CD4-positive, CD25-positive, alpha-beta regulatory T cell (primary cell): ENCODE measurements at regions not wholly inside any gene's neighbourhood (a gene's known extent, or its start where the extent isn't known, plus 50 kb on each side); places are given as distances from the start of the nearest gene placed in this dataset.

Experiments
- ATAC-seq, 2 donors: fragments of 150-1000 bp; cut with Tn5 transposase; one replicate each; pipeline ENCODE4 v1.10.0; 2021; ENCODE audit warnings: low read depth in 2 of 2, moderate number of reproducible peaks in 2 of 2, moderate library complexity in 1 of 2
- DNase-seq, 3 donors: peaks; one replicate each; pipeline versions ENCODE4 v3.0.0 to v3.0.0-alpha.2; 2012 to 2022; ENCODE audit warnings: mixed read lengths in 1 of 3
- H3K27ac ChIP-seq: one replicate; pipeline ENCODE4 v1.7.0; 2013; ENCODE audit warnings: mild to moderate bottlenecking, low read length; ENCODE audit not compliant: insufficient read depth, poor library complexity, severe bottlenecking
- H3K27me3 ChIP-seq: one replicate; pipeline ENCODE4 v1.7.0; 2013; ENCODE audit warnings: low read length; ENCODE audit not compliant: control insufficient read depth, insufficient read depth
- H3K36me3 ChIP-seq: one replicate; pipeline ENCODE4 v1.7.0; 2013; ENCODE audit warnings: mild to moderate bottlenecking, low read length, moderate library complexity; ENCODE audit not compliant: control insufficient read depth, insufficient read depth
- H3K4me1 ChIP-seq: 2 replicates; pipeline ENCODE4 v1.7.0; 2013; ENCODE audit warnings: mild to moderate bottlenecking, low read length; ENCODE audit not compliant: insufficient read depth, control insufficient read depth, poor library complexity, severe bottlenecking
- H3K4me3 ChIP-seq: one replicate; pipeline ENCODE4 v1.7.0; 2013; ENCODE audit warnings: low read depth, mild to moderate bottlenecking, low read length, moderate library complexity
- H3K9me3 ChIP-seq, 2 experiments: 1 replicate in 1 of 2; 2 replicates in 1 of 2; pipeline ENCODE4 v1.7.0; 2013; ENCODE audit warnings: low read length in 2 of 2, mild to moderate bottlenecking in 1 of 2, moderate library complexity in 1 of 2; ENCODE audit not compliant: control insufficient read depth in 2 of 2
- H3K27ac Mint-ChIP-seq, 3 donors: one replicate each; pipeline ENCODE4 v1.8.0; 2020 to 2022; ENCODE audit warnings: mild to moderate bottlenecking in 3 of 3, mixed read lengths in 3 of 3, moderate library complexity in 2 of 3
- H3K27me3 Mint-ChIP-seq: one replicate; pipeline ENCODE4 v1.8.0; 2022; ENCODE audit warnings: mild to moderate bottlenecking, mixed read lengths
- H3K36me3 Mint-ChIP-seq: one replicate; pipeline ENCODE4 v1.8.0; 2020; ENCODE audit warnings: mixed read lengths
- H3K4me1 Mint-ChIP-seq, 4 donors: one replicate each; pipeline ENCODE4 v1.8.0; 2020 to 2022; ENCODE audit warnings: mixed read lengths in 4 of 4, mild to moderate bottlenecking in 1 of 4
- H3K4me3 Mint-ChIP-seq, 4 donors: one replicate each; pipeline ENCODE4 v1.8.0; 2020 to 2022; ENCODE audit warnings: mild to moderate bottlenecking in 4 of 4, mixed read lengths in 4 of 4, moderate library complexity in 3 of 4
- H3K9me3 Mint-ChIP-seq, 7 donors: one replicate each; pipeline ENCODE4 v1.8.0; 2020 to 2022; ENCODE audit warnings: mixed read lengths in 7 of 7, mild to moderate bottlenecking in 3 of 7, moderate library complexity in 2 of 7

GRCh38 chr12:82529101-82529500 is 157.6 kb upstream of the TMTC2 start:
- no peaks in the 10 kb centered on the region for H3K9me3 ChIP-seq
- Mint-ChIP-seq H3K27ac (no peak overlapping the region), H3K4me1 (no peaks in the 10 kb centered on the region), H3K27me3 (no peaks in the 10 kb centered on the region), H3K36me3 (no peaks in the 10 kb centered on the region), H3K9me3 (peaks cover 0 to 2% (median 0%) of the 10 kb centered on the region in 7 donors), H3K4me3 (no peak overlapping the region)
- no peak overlapping the region for H3K27ac ChIP-seq
- DNase-seq = no peak
- H3K36me3 ChIP-seq = no peaks in the 10 kb centered on the region
- no peaks in the 10 kb centered on the region for H3K27me3 ChIP-seq
- no peak for ATAC-seq
- H3K4me1 ChIP-seq = no peaks in the 10 kb centered on the region
- H3K4me3 ChIP-seq = no peak overlapping the region

- no peak for ATAC-seq
- Mint-ChIP-seq H3K27me3 (no peaks in the 10 kb centered on the region), H3K36me3 (no peaks in the 10 kb centered on the region), H3K9me3 (peaks cover 0 to 2% (median 0%) of the 10 kb centered on the region in 7 donors), H3K4me1 (no peaks in the 10 kb centered on the region), H3K27ac (no peak overlapping the region), H3K4me3 (no peak overlapping the region)
- Histone ChIP-seq H3K36me3 (no peaks in the 10 kb centered on the region), H3K4me1 (no peaks in the 10 kb centered on the region), H3K27ac (no peak overlapping the region), H3K4me3 (no peak overlapping the region), H3K27me3 (no peaks in the 10 kb centered on the region), H3K9me3 (no peaks in the 10 kb centered on the region)
- no peak for DNase-seq
Measured at GRCh38 chr12:82529954-82530353, 156.8 kb upstream of the TMTC2 start.

- Mint-ChIP-seq H3K36me3 (no peaks in the 10 kb centered on the region), H3K4me3 (no peak overlapping the region)
Measured at GRCh38 chr12:82530394-82530793, 156.3 kb upstream of the TMTC2 start.

GRCh38 chr12:82533341-82533740 is 153.4 kb upstream of the TMTC2 start:
- no peaks in the 10 kb centered on the region for H3K36me3 Mint-ChIP-seq
- ATAC-seq = no peak
- Histone ChIP-seq H3K4me3 (no peak overlapping the region), H3K9me3 (no peaks in the 10 kb centered on the region), H3K36me3 (no peaks in the 10 kb centered on the region), H3K4me1 (no peaks in the 10 kb centered on the region), H3K27me3 (no peaks in the 10 kb centered on the region), H3K27ac (no peak overlapping the region)
- H3K4me1 Mint-ChIP-seq = no peaks in the 10 kb centered on the region
- no peak overlapping the region for H3K27ac Mint-ChIP-seq
- no peak overlapping the region for H3K4me3 Mint-ChIP-seq
- H3K9me3 Mint-ChIP-seq = peaks cover 0 to 5% (median 0%) of the 10 kb centered on the region in 7 donors
- DNase-seq = no peak
- no peaks in the 10 kb centered on the region for H3K27me3 Mint-ChIP-seq

More at GRCh38 chr12:82530394-82530793, 156.3 kb upstream of the TMTC2 start:
- no peaks in the 10 kb centered on the region for H3K4me1 Mint-ChIP-seq
- Histone ChIP-seq H3K4me1 (no peaks in the 10 kb centered on the region), H3K4me3 (no peak overlapping the region), H3K27ac (no peak overlapping the region), H3K9me3 (no peaks in the 10 kb centered on the region), H3K36me3 (no peaks in the 10 kb centered on the region), H3K27me3 (no peaks in the 10 kb centered on the region)
- H3K9me3 Mint-ChIP-seq = peaks cover 0 to 2% (median 0%) of the 10 kb centered on the region in 7 donors
- H3K27ac Mint-ChIP-seq = no peak overlapping the region
- DNase-seq = no peak
- no peak for ATAC-seq
- no peaks in the 10 kb centered on the region for H3K27me3 Mint-ChIP-seq

GRCh38 chr12:82537436-82537835 is 149.3 kb upstream of the TMTC2 start:
- Histone ChIP-seq H3K27me3 (no peaks in the 10 kb centered on the region), H3K36me3 (no peaks in the 10 kb centered on the region), H3K9me3 (no peaks in the 10 kb centered on the region), H3K4me1 (no peaks in the 10 kb centered on the region), H3K4me3 (no peak overlapping the region), H3K27ac (no peak overlapping the region)
- peaks cover 2 to 13% (median 5%) of the 10 kb centered on the region in 7 donors for H3K9me3 Mint-ChIP-seq
- H3K27ac Mint-ChIP-seq = no peak overlapping the region
- no peak for DNase-seq
- ATAC-seq = no peak
- no peaks in the 10 kb centered on the region for H3K4me1 Mint-ChIP-seq
- H3K4me3 Mint-ChIP-seq = no peak overlapping the region
- no peaks in the 10 kb centered on the region for H3K27me3 Mint-ChIP-seq
- H3K36me3 Mint-ChIP-seq = no peaks in the 10 kb centered on the region

GRCh38 chr12:82554529-82554928 is 132.2 kb upstream of the TMTC2 start:
- Mint-ChIP-seq H3K9me3 (peaks cover 0 to 23% (median 6%) of the 10 kb centered on the region in 7 donors), H3K27ac (no peak overlapping the region), H3K4me3 (no peak overlapping the region), H3K36me3 (no peaks in the 10 kb centered on the region), H3K27me3 (no peaks in the 10 kb centered on the region), H3K4me1 (no peaks in the 10 kb centered on the region)
- ATAC-seq (no peak), DNase-seq (no peak)
- Histone ChIP-seq H3K27ac (no peak overlapping the region), H3K27me3 (no peaks in the 10 kb centered on the region), H3K4me3 (no peak overlapping the region), H3K9me3 (no peaks in the 10 kb centered on the region), H3K36me3 (no peaks in the 10 kb centered on the region), H3K4me1 (no peaks in the 10 kb centered on the region)

- no peak overlapping the region for H3K27ac Mint-ChIP-seq
- Histone ChIP-seq H3K27me3 (no peaks in the 10 kb centered on the region), H3K36me3 (no peaks in the 10 kb centered on the region), H3K4me1 (no peaks in the 10 kb centered on the region), H3K27ac (no peak overlapping the region), H3K9me3 (no peaks in the 10 kb centered on the region), H3K4me3 (no peak overlapping the region)
- no peaks in the 10 kb centered on the region for H3K36me3 Mint-ChIP-seq
- DNase-seq = no peak
- peaks cover 0 to 17% (median 5%) of the 10 kb centered on the region in 7 donors for H3K9me3 Mint-ChIP-seq
- no peak overlapping the region for H3K4me3 Mint-ChIP-seq
- H3K27me3 Mint-ChIP-seq = no peaks in the 10 kb centered on the region
- H3K4me1 Mint-ChIP-seq = no peaks in the 10 kb centered on the region
- no peak for ATAC-seq
Measured at GRCh38 chr12:82555699-82556098, 131.0 kb upstream of the TMTC2 start.

- Histone ChIP-seq H3K27me3 (no peaks in the 10 kb centered on the region), H3K36me3 (no peaks in the 10 kb centered on the region), H3K4me1 (no peaks in the 10 kb centered on the region), H3K27ac (no peak overlapping the region), H3K4me3 (no peak overlapping the region), H3K9me3 (no peaks in the 10 kb centered on the region)
- H3K9me3 Mint-ChIP-seq = peaks cover 0 to 6% (median 4%) of the 10 kb centered on the region in 7 donors
- H3K27ac Mint-ChIP-seq = no peak overlapping the region
- no peak overlapping the region for H3K4me3 Mint-ChIP-seq
- ATAC-seq = no peak
- no peaks in the 10 kb centered on the region for H3K27me3 Mint-ChIP-seq
- no peak for DNase-seq
- H3K36me3 Mint-ChIP-seq = no peaks in the 10 kb centered on the region
- no peaks in the 10 kb centered on the region for H3K4me1 Mint-ChIP-seq
Measured at GRCh38 chr12:82565966-82566365, 120.7 kb upstream of the TMTC2 start.
